SJCRH30 (cell line): ENCODE measurements at regions not wholly inside any gene's neighbourhood (a gene's known extent, or its start where the extent isn't known, plus 50 kb on each side); places are given as distances from the start of the nearest gene placed in this dataset.
A peak's percentile ranks its signal among the peaks of the same experiment; 100 is the strongest.

Source experiments
- DNase-seq, 2 experiments: peaks; one replicate each; pipeline ENCODE4 v3.0.0-alpha.2; 2015 to 2020
- H3K27ac ChIP-seq: fragments of 250-450 bp; sonication (Bioruptor Pico); 2 replicates; pipeline ENCODE4 v1.5.1; 2020; ENCODE audit warnings: mild to moderate bottlenecking, moderate library complexity
- H3K27me3 ChIP-seq: fragments of 250-450 bp; sonication (Bioruptor Pico); 2 replicates; pipeline ENCODE4 v1.5.1; 2020; ENCODE audit warnings: mild to moderate bottlenecking, moderate library complexity
- H3K36me3 ChIP-seq: fragments of 250-450 bp; sonication (Bioruptor Pico); 2 replicates; pipeline ENCODE4 v1.5.1; 2020; ENCODE audit warnings: mild to moderate bottlenecking, moderate library complexity
- H3K4me1 ChIP-seq: fragments of 250-450 bp; sonication (Bioruptor Pico); 2 replicates; pipeline ENCODE4 v1.5.1; 2020; ENCODE audit warnings: mild to moderate bottlenecking, moderate library complexity
- H3K4me3 ChIP-seq: fragments of 250-450 bp; sonication (Bioruptor Pico); 2 replicates; pipeline ENCODE4 v1.5.1; 2020; ENCODE audit warnings: mild to moderate bottlenecking, moderate library complexity
- H3K9me3 ChIP-seq: fragments of 250-450 bp; sonication (Bioruptor Pico); replicated peaks from 2 replicates; pipeline ENCODE4 v1.5.1; 2020; ENCODE audit warnings: mild to moderate bottlenecking, moderate library complexity

DNA sequence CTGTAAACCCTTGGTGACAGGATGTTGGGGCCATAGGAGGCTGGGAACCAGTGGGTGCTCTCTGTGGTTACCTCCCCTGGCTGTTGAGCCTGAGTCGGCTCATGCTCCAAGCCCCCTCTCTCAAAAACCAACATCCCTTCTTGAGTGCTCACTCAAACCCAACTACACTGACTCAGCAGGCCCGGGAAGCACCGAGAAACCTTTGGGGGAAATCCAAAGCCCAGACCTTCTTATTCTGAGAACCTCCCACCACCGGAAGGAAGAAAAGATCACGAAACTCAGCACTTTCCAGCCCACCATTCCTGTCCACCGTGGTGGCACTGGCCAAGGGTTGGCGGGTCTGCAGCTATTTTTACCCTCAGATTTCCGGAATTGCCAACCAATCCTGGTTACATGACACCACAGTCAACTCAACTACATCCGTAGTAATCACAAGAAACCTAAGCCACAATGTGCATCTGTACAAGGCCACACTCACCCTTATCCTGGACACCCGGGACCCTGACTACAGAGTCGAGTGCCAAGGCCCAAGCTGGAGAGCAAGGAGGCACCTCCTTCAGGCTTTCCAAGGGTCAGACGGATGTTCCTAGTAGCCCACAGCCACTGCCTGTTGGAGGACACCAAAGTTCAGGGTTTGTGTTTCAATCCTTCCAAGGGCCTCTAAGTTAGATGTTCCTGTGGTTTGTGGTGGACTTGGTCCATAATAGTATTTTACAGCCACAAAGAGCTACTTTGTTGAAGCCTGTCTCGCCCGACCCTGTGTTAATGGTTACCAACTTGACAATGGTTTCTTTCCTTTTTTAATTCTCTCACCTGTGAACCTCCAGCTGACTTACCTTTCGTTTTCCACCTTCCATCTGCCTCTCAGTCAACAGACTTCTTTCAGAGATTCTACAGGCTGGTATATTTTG, 317.0 kb downstream of the CDC5L start:
- Histone ChIP-seq H3K4me1 (peaks cover 23% of the 10 kb centered on the region), H3K4me3 (no peak overlapping the region), H3K27ac (no peak overlapping the region), H3K9me3 (0 out of 2 replicates have a peak, but pooled peaks cover 1% of the 10 kb centered on the region), H3K36me3 (no peaks in the 10 kb centered on the region), H3K27me3 (no peaks in the 10 kb centered on the region)
- no peak for DNase-seq

DNA sequence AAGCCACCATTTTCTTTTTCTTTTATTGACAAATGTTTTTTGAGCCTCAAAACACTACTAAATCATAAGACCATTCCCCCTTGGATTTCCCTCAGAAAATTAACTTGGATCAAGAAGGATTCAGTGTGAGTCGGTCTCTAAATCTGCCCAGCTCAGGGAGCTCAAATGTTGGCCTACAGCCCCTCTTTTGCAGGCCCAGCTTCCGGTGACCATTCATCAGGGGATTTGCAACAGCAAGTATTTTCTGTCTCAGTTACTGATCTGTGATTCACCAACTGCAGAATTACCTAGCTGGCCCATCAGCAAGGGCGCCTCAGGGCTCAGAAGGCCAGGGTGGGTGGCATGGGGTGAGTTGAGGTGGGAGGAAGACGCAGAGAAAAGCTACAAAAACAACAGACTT, 318.1 kb downstream of the CDC5L start:
- H3K27me3 ChIP-seq, result no peaks in the 10 kb centered on the region
- no peak overlapping the region for H3K27ac ChIP-seq
- peaks cover 19% of the 10 kb centered on the region for H3K4me1 ChIP-seq
- 0 out of 2 replicates have a peak, but pooled peaks cover 5% of the 10 kb centered on the region for H3K9me3 ChIP-seq
- H3K4me3 ChIP-seq, result no peak overlapping the region
- no peaks in the 10 kb centered on the region for H3K36me3 ChIP-seq
- DNase-seq, result no peak

DNA sequence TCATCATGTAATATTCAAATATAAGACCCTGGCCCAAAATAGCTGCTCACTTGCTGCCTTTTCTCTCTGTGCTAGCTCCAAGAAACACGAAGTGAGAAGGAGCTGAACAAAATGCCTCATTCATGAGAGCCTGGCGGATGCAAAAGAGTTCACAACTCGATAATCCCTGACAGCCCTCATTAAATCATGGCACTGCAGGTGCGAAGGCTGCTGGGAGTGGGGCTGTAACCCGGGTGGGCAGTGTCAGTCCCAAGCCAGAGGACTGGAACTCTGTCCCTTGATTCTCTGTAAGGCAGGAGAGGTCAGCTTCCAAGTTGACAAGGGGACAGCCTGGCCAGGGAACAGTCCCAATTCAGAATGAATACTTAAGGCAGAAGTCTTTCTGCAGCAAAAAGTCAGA, 318.5 kb downstream of the CDC5L start:
- DNase-seq, result no peak
- Histone ChIP-seq H3K9me3 (0 out of 2 replicates have a peak, but pooled peaks cover 5% of the 10 kb centered on the region), H3K4me3 (no peak overlapping the region)

DNA sequence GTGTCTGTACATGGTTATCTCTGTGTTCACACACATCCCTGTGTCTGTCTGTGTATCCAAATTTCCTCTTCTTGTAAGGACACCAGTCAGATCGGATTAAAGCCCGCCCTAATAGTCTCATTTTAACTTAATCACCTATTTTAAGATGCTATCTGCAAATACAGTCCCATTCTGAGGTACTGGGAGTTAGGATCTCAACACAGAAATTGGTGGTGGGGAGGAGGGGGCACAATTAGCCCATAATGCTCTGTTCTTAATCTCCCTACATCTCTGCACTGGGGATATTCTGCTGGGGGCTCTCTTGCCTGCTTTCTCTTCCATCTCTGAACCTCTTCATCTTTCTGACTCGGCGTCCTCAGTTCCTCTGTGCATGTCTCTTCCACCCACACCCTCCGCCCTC, 320.7 kb downstream of the CDC5L start:
- Histone ChIP-seq H3K27ac (no peak overlapping the region), H3K36me3 (no peaks in the 10 kb centered on the region), H3K27me3 (no peaks in the 10 kb centered on the region), H3K4me3 (no peak overlapping the region), H3K4me1 (peaks cover 20% of the 10 kb centered on the region), H3K9me3 (0 out of 2 replicates have a peak, but pooled peaks cover 5% of the 10 kb centered on the region)
- DNase-seq, result no peak

More for the DNA sequence above, 318.5 kb downstream of the CDC5L start:
- no peaks in the 10 kb centered on the region for H3K27me3 ChIP-seq
- no peak overlapping the region for H3K27ac ChIP-seq
- H3K36me3 ChIP-seq, result no peaks in the 10 kb centered on the region
- H3K4me1 ChIP-seq, result peaks cover 19% of the 10 kb centered on the region

DNA sequence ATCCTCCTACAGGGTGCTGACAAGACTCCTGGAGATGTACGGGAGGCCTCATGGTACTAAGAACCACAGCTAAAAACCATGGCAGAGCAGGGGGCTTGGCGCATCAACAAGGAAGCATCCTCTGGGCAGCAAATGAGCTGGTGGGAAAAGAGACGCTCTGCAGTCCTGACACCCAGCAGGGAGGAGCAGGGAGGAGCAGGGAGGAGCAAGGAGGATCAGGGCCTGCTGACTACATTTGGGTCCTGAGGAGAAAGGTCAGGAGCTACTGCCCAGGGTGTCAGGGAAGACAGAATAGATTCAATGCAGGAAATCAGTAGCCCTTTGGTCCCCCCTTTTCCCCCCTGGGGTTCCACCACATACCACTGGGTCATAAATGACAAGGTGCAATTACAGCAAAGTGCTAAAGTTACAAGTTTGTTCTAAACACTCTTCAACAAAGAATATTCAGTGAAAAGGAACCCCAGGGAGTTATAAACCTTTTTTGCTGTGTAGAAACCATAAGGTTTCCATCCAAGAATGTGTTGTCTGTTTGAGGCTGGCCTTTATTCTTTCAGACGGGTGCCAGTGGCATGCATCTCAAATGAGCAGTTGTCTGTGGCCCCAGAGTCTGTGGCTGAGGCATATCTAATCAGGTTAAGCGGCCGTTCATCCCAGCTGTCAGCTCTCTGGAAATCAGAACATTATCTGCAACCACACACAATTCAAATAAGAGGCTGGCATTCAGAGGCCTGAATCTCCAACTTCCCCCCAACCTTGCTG, 325.0 kb downstream of the CDC5L start:
- Histone ChIP-seq H3K4me1 (peaks cover 52% of the 10 kb centered on the region), H3K9me3 (0 out of 2 replicates have a peak, but pooled peaks cover 5% of the 10 kb centered on the region), H3K27me3 (no peaks in the 10 kb centered on the region), H3K27ac (peak overlapping the region; percentile 94), H3K4me3 (no peak overlapping the region), H3K36me3 (no peaks in the 10 kb centered on the region)
- DNase-seq, result peak; percentile 98 to 99

DNA sequence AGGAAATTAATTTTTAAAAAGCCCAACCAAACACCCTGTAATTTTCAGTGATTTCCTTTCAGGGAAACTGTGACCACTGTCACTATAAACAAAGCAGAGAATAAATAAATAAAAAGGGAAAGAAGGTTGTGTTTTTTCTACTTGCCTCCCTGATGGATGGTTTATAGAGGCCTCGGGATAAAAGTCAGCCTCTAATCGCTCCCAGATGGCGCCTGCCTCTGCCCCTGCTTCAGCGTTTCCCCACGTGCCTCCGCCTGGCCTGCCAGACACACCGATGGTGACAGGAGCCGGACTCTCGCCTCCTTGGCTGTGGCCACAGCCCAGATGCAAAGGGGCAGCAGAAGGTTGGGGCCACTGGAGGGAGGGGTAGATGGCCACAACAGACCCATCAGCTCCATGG, 327.7 kb downstream of the CDC5L start:
- H3K27ac ChIP-seq, result peak overlapping the region; percentile 10; the same call in 1 of the 2 replicates
- no peak for DNase-seq
- H3K27me3 ChIP-seq, result no peaks in the 10 kb centered on the region
- no peak overlapping the region for H3K4me3 ChIP-seq
- H3K36me3 ChIP-seq, result no peaks in the 10 kb centered on the region
- peaks cover 52% of the 10 kb centered on the region for H3K4me1 ChIP-seq
- no peaks in the 10 kb centered on the region for H3K9me3 ChIP-seq

DNA sequence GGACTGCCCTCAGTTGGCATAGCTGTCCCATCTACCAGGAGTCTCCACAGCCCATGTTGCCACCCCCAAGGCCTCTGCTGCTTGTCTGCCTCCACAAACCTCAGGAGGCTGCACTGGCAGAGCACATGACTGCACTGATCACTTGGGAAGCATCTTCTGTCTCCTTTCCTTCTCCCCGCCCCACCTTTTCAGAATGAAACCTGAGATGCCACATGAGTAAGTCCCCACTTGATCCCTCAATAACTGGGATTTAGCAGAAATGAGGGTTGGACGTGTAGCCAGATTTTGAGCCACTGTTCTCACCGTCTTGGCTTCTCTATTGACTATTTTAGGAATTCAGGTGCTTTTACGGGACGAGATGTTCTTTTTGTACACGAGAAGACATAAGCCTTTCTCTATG, 328.4 kb downstream of the CDC5L start:
- H3K36me3 ChIP-seq, result no peaks in the 10 kb centered on the region
- peak; percentile 60 to 78 for DNase-seq
- no peaks in the 10 kb centered on the region for H3K9me3 ChIP-seq
- no peak overlapping the region for H3K4me3 ChIP-seq
- peak overlapping the region; percentile 10 for H3K27ac ChIP-seq
- no peaks in the 10 kb centered on the region for H3K27me3 ChIP-seq
- peaks cover 52% of the 10 kb centered on the region for H3K4me1 ChIP-seq

DNA sequence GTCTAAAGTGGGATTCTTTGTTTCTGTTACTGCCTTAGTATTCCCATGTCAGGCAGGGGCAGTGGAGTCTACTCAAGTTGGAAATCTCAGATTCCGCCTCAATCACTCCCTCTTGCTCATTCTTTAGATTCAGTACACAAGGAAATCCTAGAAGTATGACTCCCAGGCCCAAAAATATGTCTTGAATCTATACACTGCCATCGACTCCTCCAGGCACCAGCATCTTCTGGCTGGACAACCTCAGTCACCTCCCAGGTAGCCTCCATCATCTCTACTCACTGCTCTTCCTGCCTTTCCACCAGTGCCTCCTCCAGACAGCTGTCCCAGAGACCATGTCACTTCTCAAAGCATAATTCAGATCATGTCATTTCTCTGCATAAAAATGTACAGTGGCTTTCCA, 329.9 kb downstream of the CDC5L start:
- no peak for DNase-seq
- no peaks in the 10 kb centered on the region for H3K27me3 ChIP-seq
- H3K4me3 ChIP-seq, result no peak overlapping the region
- H3K27ac ChIP-seq, result no peak overlapping the region
- H3K9me3 ChIP-seq, result no peaks in the 10 kb centered on the region
- H3K4me1 ChIP-seq, result peaks cover 49% of the 10 kb centered on the region
- no peaks in the 10 kb centered on the region for H3K36me3 ChIP-seq

DNA sequence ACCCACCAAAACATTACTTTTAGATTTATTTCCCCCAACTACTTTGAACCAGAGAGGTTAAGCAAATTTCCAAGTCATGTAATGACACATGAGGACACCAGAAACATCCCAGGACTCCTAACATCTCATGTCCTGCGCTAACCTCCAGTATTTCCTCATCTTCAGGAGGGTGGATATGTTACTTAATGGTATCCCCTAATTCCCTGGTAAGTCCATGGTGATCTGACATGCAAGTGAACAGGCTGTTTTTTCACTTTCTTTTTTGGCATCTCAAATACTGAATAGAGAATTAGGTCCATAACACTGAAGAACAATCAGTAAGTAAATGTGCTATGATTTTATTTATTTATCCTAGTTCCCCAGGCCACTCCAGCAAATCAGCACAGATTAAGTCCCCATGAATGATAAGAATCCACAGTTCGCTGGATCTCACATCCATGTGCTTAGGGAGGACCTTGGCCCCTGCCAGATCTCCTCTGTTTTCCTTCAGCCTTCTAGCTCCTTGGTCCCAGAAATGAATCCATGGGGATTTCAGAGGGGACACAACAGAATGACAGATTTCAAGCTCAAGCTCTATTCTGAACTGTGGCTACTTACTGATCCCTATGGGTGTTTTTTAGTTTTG, 334.6 kb downstream of the CDC5L start:
- Histone ChIP-seq H3K4me3 (no peak overlapping the region), H3K4me1 (peaks cover 19% of the 10 kb centered on the region), H3K36me3 (no peaks in the 10 kb centered on the region), H3K9me3 (no peaks in the 10 kb centered on the region), H3K27ac (no peak overlapping the region), H3K27me3 (no peaks in the 10 kb centered on the region)
- no peak for DNase-seq

DNA sequence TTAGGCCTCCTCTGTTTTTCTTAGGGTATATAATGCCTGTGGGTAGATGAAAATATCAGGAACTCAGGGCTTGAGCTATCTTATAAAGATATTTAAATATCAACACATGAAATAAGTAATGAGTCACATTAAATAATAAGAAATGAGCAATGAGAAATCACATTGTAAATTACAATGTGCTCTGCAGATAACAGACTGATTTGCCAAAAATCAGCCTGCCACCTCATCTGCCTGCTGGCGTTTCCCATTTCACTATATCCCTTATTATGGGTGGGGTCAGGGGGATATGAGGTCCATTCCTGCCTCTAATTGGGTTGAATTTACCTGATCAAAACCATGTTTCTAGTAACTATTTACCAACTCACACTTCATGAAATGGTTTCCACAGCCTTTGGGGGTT, 335.2 kb downstream of the CDC5L start:
- H3K4me3 ChIP-seq, result no peak overlapping the region
- H3K9me3 ChIP-seq, result no peaks in the 10 kb centered on the region
- no peak overlapping the region for H3K27ac ChIP-seq
- DNase-seq, result no peak
- no peaks in the 10 kb centered on the region for H3K27me3 ChIP-seq
- no peaks in the 10 kb centered on the region for H3K36me3 ChIP-seq
- H3K4me1 ChIP-seq, result peaks cover 19% of the 10 kb centered on the region

DNA sequence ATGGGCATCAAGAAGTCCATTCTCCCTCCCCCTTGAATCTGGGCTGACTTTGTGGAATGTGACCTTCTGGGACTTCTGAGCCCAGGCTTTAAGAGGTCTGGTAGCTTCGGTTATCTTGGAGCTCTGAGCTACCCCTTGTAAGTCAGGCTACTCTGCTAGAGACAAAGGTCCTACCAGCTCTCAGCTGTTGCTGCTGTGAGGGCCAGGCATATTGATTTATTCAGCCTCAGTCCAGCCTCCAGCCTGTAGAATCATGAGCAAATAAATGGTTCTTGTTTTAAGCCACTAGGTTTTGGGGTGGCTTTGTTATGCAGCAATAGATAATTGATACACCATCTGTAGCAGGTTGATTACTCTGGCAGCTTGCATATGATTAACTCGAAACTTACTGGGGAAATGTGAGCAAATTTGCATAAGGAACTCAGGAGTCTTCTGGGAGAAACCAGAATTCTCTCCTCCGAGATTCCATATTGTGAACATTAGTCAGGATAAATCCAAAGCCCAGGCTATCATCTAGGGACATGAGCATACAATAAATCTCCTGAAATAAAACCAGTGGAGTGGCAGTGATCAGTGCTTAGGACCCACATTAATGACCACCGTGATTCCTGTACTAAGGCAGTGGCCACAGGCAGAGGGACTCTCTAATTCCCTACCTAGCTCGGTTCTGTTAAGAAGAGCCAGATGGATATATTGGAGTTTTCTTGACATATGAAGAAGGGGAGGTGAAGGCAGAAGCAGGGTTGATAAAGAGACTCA, 336.1 kb downstream of the CDC5L start:
- Histone ChIP-seq H3K9me3 (no peaks in the 10 kb centered on the region), H3K36me3 (no peaks in the 10 kb centered on the region), H3K27ac (no peak overlapping the region), H3K27me3 (no peaks in the 10 kb centered on the region), H3K4me1 (peaks cover 19% of the 10 kb centered on the region), H3K4me3 (no peak overlapping the region)
- peak in 1 of 2 experiments; percentile 43 for DNase-seq

DNA sequence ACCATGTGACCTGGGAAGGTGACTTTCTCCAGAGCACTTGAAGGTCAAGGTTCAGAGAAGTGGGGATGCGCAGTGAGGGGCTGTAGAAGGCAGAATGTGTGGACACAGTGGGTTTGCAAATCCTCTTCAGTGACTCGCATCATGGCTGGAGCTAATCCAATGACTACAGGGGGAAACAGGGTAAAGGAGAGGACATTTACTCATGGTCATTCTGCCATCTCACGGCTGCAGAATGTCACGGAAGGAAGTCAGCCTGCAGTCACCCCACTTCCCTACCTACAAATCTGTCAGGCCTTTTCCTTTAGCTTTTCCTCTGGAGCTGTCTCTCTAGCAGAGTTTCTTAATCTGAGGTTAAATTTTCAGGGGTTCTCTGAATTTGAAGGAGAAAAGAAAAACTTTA, 337.6 kb downstream of the CDC5L start:
- H3K27ac ChIP-seq, result no peak overlapping the region
- no peak overlapping the region for H3K4me3 ChIP-seq
- no peak for DNase-seq
- no peaks in the 10 kb centered on the region for H3K9me3 ChIP-seq
- H3K27me3 ChIP-seq, result no peaks in the 10 kb centered on the region
- no peaks in the 10 kb centered on the region for H3K36me3 ChIP-seq
- H3K4me1 ChIP-seq, result peaks cover 23% of the 10 kb centered on the region

DNA sequence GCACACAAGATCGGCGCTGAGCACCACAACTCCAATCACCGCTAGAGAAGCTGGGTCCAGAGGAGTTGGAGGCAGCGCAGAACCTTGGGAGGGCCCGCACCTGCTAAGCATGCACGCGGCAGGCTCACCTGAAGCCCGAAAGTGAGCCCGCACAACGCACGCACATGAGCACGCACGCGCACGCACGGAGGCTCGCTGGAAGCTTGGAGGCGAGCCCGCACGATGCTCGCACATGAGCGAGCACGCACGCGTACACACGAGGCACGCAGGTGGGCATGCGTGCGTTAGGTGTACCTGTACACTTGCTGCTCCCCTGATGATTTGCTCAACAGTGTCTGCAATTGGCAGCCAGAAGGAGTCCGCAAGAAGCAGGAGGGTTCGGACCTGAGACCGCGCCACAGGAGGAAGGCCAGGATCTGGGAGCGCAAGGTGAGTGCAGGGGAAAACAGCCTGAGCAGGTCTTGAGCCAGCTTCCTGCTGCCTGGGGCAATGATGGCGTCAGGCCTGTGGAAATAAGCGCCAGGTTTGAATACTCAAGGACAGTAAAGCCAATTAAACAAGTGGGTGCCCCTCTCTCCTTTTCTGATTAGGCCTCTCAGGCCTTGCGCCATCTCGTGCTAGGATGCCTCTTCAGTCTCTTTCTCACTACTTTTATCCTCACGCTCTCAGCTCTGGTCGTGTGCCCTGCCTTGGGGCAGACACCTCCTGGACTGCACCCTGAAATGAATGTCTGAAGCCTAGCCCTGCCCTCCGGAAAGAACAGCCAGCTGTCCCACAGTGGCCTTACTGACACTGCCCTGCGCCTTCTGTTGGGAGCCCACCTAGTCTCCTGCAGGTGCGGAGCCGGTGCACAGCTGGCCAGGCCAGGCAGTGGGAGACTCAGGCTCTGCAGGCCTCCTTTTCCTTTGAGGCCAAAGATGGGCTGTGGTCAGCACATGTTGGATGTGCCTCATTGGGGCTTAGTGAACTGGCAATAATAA, 340.4 kb downstream of the CDC5L start:
- H3K4me3 ChIP-seq, result no peak overlapping the region
- H3K9me3 ChIP-seq, result no peaks in the 10 kb centered on the region
- no peak for DNase-seq
- H3K4me1 ChIP-seq, result peaks cover 43% of the 10 kb centered on the region
- H3K36me3 ChIP-seq, result no peaks in the 10 kb centered on the region
- H3K27me3 ChIP-seq, result no peaks in the 10 kb centered on the region
- no peak overlapping the region for H3K27ac ChIP-seq
